ENCODE measurements at regions not wholly inside any gene's neighbourhood (a gene's known extent, or its start where the extent isn't known, plus 50 kb on each side); places are given as distances from the start of the nearest gene placed in this dataset.

- Histone ChIP-seq H3K9ac (ENCODE audit: low read depth, low read length) (no peak overlapping the region), H3K36me3 (ENCODE audit: insufficient read depth, low read length) (no peaks in the 10 kb centered on the region), H3K4me1 (ENCODE audit: insufficient read depth, low read length) (no peaks in the 10 kb centered on the region), H3K27ac (ENCODE audit: low read length) (no peak overlapping the region), H4K20me1 (ENCODE audit: insufficient read depth, low read length) (no peaks in the 10 kb centered on the region), H3K27me3 (ENCODE audit: insufficient read depth, low read length, poor library complexity) (peaks cover 2% of the 10 kb centered on the region), H3K79me2 (ENCODE audit: insufficient read depth, low read length) (no peaks in the 10 kb centered on the region), H3K4me2 (ENCODE audit: insufficient read depth, low read length) (no peak overlapping the region), H3K9me3 (ENCODE audit: insufficient read depth, low read length, severe bottlenecking) (no peaks in the 10 kb centered on the region), H3K4me3 (ENCODE audit: low read depth in 1 of 2, low read length in 2 of 2) (no peak overlapping the region), H2AFZ (ENCODE audit: low read depth, low read length) (no peak overlapping the region)
- ATAC-seq (ENCODE audit: insufficient read depth, low read depth) (no peak), DNase-seq (no peak)
- no peak for TF ChIP-seq EZH2 (IDR thresholded peaks at IDR 0.05; ENCODE audit: borderline replicate concordance, low read depth, low read length, severe bottlenecking)
- no peak for TF ChIP-seq CTCF (IDR thresholded peaks at IDR 0.05; ENCODE audit: borderline replicate concordance, extremely low read depth, low read length, poor library complexity, severe bottlenecking)
These were observed 200.6 kb downstream of the EDEM1 start for GRCh38 chr3:5388091-5388490.

- Histone ChIP-seq H3K27ac (ENCODE audit: low read length) (no peak overlapping the region), H3K9me3 (ENCODE audit: insufficient read depth, low read length, severe bottlenecking) (no peaks in the 10 kb centered on the region), H3K36me3 (ENCODE audit: insufficient read depth, low read length) (no peaks in the 10 kb centered on the region), H3K9ac (ENCODE audit: low read depth, low read length) (no peak overlapping the region), H3K79me2 (ENCODE audit: insufficient read depth, low read length) (no peaks in the 10 kb centered on the region), H3K4me1 (ENCODE audit: insufficient read depth, low read length) (no peaks in the 10 kb centered on the region), H4K20me1 (ENCODE audit: insufficient read depth, low read length) (no peaks in the 10 kb centered on the region), H2AFZ (ENCODE audit: low read depth, low read length) (no peak overlapping the region), H3K27me3 (ENCODE audit: insufficient read depth, low read length, poor library complexity) (peaks cover 2% of the 10 kb centered on the region), H3K4me2 (ENCODE audit: insufficient read depth, low read length) (no peak overlapping the region), H3K4me3 (ENCODE audit: low read depth in 1 of 2, low read length in 2 of 2) (no peak overlapping the region)
- TF ChIP-seq EZH2 (IDR thresholded peaks at IDR 0.05; ENCODE audit: borderline replicate concordance, low read depth, low read length, severe bottlenecking) (no peak), CTCF (IDR thresholded peaks at IDR 0.05; ENCODE audit: borderline replicate concordance, extremely low read depth, low read length, poor library complexity, severe bottlenecking) (no peak)
- ATAC-seq (ENCODE audit: insufficient read depth, low read depth) (no peak), DNase-seq (no peak)
These were observed 201.6 kb downstream of the EDEM1 start for GRCh38 chr3:5389057-5389456.

- Histone ChIP-seq H3K9me3 (ENCODE audit: insufficient read depth, low read length, severe bottlenecking) (no peaks in the 10 kb centered on the region), H3K4me3 (ENCODE audit: low read depth in 1 of 2, low read length in 2 of 2) (no peak overlapping the region), H3K9ac (ENCODE audit: low read depth, low read length) (no peak overlapping the region), H3K4me2 (ENCODE audit: insufficient read depth, low read length) (no peak overlapping the region), H3K4me1 (ENCODE audit: insufficient read depth, low read length) (no peaks in the 10 kb centered on the region), H4K20me1 (ENCODE audit: insufficient read depth, low read length) (no peaks in the 10 kb centered on the region), H3K36me3 (ENCODE audit: insufficient read depth, low read length) (no peaks in the 10 kb centered on the region), H2AFZ (ENCODE audit: low read depth, low read length) (no peak overlapping the region), H3K27ac (ENCODE audit: low read length) (no peak overlapping the region), H3K79me2 (ENCODE audit: insufficient read depth, low read length) (no peaks in the 10 kb centered on the region), H3K27me3 (ENCODE audit: insufficient read depth, low read length, poor library complexity) (peaks cover 2% of the 10 kb centered on the region)
- TF ChIP-seq EZH2 (IDR thresholded peaks at IDR 0.05; ENCODE audit: borderline replicate concordance, low read depth, low read length, severe bottlenecking) (no peak), CTCF (IDR thresholded peaks at IDR 0.05; ENCODE audit: borderline replicate concordance, extremely low read depth, low read length, poor library complexity, severe bottlenecking) (no peak)
- DNase-seq = no peak
- ATAC-seq (ENCODE audit: insufficient read depth, low read depth) = no peak
These were observed 202.7 kb downstream of the EDEM1 start for GRCh38 chr3:5390221-5390620.

Measured in DND-41 (cell line).